Right lobe of liver (tissue), 4 donors: ENCODE measurements at regions not wholly inside any gene's neighbourhood (a gene's known extent, or its start where the extent isn't known, plus 50 kb on each side); places are given as distances from the start of the nearest gene placed in this dataset.

Experiments
- POLR2A ChIP-seq: fragments of 450-650 bp; IDR thresholded peaks from one replicate; pipeline ENCODE4 v1.6.1; 2017; ENCODE audit warnings: antibody characterized with exemption, mild to moderate bottlenecking
- TF ChIP-seq, protein P1 (sequence below), 4 donors: fragments of 200-600 bp in 3 of 4; fragments of 450-650 bp in 1 of 4; IDR thresholded peaks; one replicate each; pipeline versions ENCODE4 v1.5.1 to v1.8.0; 2016 to 2022; ENCODE audit warnings: antibody characterized with exemption in 4 of 4, mild to moderate bottlenecking in 2 of 4
- donor health status: DM: no; HTN: no; CAD: no.
- donor health status: DM: no; HTN: no; CAD: no.
- donor health status: DM: no; HTN: yes; CAD: no.

GRCh38 chr2:196502386-196502785 lies 137.1 kb upstream of the CCDC150 start:
- TF ChIP-seq, protein P1, sequence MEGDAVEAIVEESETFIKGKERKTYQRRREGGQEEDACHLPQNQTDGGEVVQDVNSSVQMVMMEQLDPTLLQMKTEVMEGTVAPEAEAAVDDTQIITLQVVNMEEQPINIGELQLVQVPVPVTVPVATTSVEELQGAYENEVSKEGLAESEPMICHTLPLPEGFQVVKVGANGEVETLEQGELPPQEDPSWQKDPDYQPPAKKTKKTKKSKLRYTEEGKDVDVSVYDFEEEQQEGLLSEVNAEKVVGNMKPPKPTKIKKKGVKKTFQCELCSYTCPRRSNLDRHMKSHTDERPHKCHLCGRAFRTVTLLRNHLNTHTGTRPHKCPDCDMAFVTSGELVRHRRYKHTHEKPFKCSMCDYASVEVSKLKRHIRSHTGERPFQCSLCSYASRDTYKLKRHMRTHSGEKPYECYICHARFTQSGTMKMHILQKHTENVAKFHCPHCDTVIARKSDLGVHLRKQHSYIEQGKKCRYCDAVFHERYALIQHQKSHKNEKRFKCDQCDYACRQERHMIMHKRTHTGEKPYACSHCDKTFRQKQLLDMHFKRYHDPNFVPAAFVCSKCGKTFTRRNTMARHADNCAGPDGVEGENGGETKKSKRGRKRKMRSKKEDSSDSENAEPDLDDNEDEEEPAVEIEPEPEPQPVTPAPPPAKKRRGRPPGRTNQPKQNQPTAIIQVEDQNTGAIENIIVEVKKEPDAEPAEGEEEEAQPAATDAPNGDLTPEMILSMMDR (IDR thresholded peaks at IDR 0.05), result no peak
- no peak for TF ChIP-seq POLR2A
